H1 (cell line): ENCODE measurements at regions not wholly inside any gene's neighbourhood (a gene's known extent, or its start where the extent isn't known, plus 50 kb on each side); places are given as distances from the start of the nearest gene placed in this dataset.

Source experiments
- CTCF ChIA-PET: fragments of 300-600 bp; sonication (Branson Sonifier 250); formaldehyde crosslinking; loops from one replicate; lab custom pipeline; 2021; ENCODE audit not compliant: partially characterized antibody; lab: Charles Lee
- POLR2A ChIA-PET: fragments of 300-600 bp; sonication (Branson Sonifier 250); formaldehyde crosslinking; loops from one replicate; lab custom pipeline; 2021; ENCODE audit warnings: inconsistent platforms; ENCODE audit not compliant: partially characterized antibody; lab: Charles Lee
- DNase-seq, 2 experiments: peaks; one replicate each; pipeline versions ENCODE4 v3.0.0 to v3.0.0-alpha.2; 2010 to 2022; ENCODE audit warnings: low spot score in 2 of 2, low read depth in 1 of 2, mixed read lengths in 1 of 2
- FAIRE-seq: peaks from 2 replicates; lab custom pipeline; 2011; peaks lifted over from hg19 to GRCh38; lab: Jason Lieb, UNC
- H2AFZ ChIP-seq: 2 replicates; pipeline ENCODE4 v1.8.1; 2012; ENCODE audit warnings: low read length, inconsistent platforms
- H2AK5ac ChIP-seq: 2 replicates; pipeline ENCODE4 v1.6.1; 2013; ENCODE audit warnings: low read depth, low read length
- H2BK120ac ChIP-seq: replicated peaks from 2 replicates; pipeline ENCODE3; 2013; ENCODE audit warnings: low read depth, low read length, inconsistent platforms
- H2BK12ac ChIP-seq: 2 replicates; pipeline ENCODE4 v1.6.1; 2013; ENCODE audit warnings: low read depth, low read length
- H2BK15ac ChIP-seq: 2 replicates; pipeline ENCODE4 v1.6.1; 2013; ENCODE audit warnings: low read length
- H2BK20ac ChIP-seq: 2 replicates; pipeline ENCODE4 v1.6.1; 2013; ENCODE audit warnings: low read length
- H2BK5ac ChIP-seq: 2 replicates; pipeline ENCODE4 v1.6.1; 2013; ENCODE audit warnings: low read depth, low read length
- H3K14ac ChIP-seq: 2 replicates; pipeline ENCODE4 v1.6.1; 2013; ENCODE audit warnings: inconsistent platforms; ENCODE audit not compliant: insufficient read length
- H3K18ac ChIP-seq: 2 replicates; pipeline ENCODE4 v1.6.1; 2013; ENCODE audit warnings: low read length; ENCODE audit errors: extremely low read depth
- H3K23ac ChIP-seq: 2 replicates; pipeline ENCODE4 v1.6.1; 2013; ENCODE audit warnings: inconsistent platforms; ENCODE audit not compliant: insufficient read length
- H3K23me2 ChIP-seq: 2 replicates; pipeline ENCODE4 v1.6.1; 2013; ENCODE audit warnings: low read depth, low read length
- H3K27ac ChIP-seq: 2 replicates; pipeline ENCODE4 v1.6.1; 2011; ENCODE audit warnings: low read depth, low read length, inconsistent platforms
- H3K27me3 ChIP-seq, 4 experiments: replicated peaks in 1 of 4; 1 replicate in 1 of 4; 2 replicates in 3 of 4; pipeline versions ENCODE4 v1.6.1 to v1.8.1; 2011 to 2013; ENCODE audit warnings: low read length in 3 of 4, mild to moderate bottlenecking in 3 of 4, inconsistent platforms in 2 of 4, mixed read lengths in 2 of 4, moderate library complexity in 1 of 4; ENCODE audit not compliant: control insufficient read depth in 3 of 4, insufficient read depth in 3 of 4; ENCODE audit errors: extremely low read depth in 1 of 4
- H3K36me3 ChIP-seq, 4 experiments: 2 replicates each; pipeline versions ENCODE4 v1.6.1 to v1.8.1; 2011 to 2013; ENCODE audit warnings: mild to moderate bottlenecking in 4 of 4, low read length in 3 of 4, moderate library complexity in 2 of 4, control low read depth in 1 of 4, inconsistent platforms in 1 of 4; ENCODE audit not compliant: insufficient read depth in 4 of 4, control insufficient read depth in 2 of 4
- H3K4ac ChIP-seq: replicated peaks from 2 replicates; pipeline ENCODE3; 2013; ENCODE audit warnings: low read length, low read depth, mixed read lengths, inconsistent platforms; ENCODE audit not compliant: insufficient read length
- H3K4me1 ChIP-seq, 4 experiments: replicated peaks in 1 of 4; 1 replicate in 1 of 4; 2 replicates in 3 of 4; pipeline versions ENCODE4 v1.6.1 to v1.8.1; 2011 to 2013; ENCODE audit warnings: low read length in 3 of 4, inconsistent platforms in 2 of 4, mixed read lengths in 1 of 4; ENCODE audit not compliant: insufficient read depth in 4 of 4, control insufficient read depth in 3 of 4
- H3K4me2 ChIP-seq, 2 experiments: 2 replicates each; pipeline versions ENCODE4 v1.6.1 to v1.8.1; 2011 to 2013; ENCODE audit warnings: low read depth in 2 of 2, low read length in 2 of 2, control low read depth in 1 of 2, inconsistent platforms in 1 of 2, mild to moderate bottlenecking in 1 of 2; ENCODE audit not compliant: insufficient read depth in 1 of 2
- H3K4me3 ChIP-seq, 4 experiments: fragments of 200-600, 300-600 bp in 1 of 4; sonication (generic), shearing (Covaris generic), sonication (Bioruptor Twin) in 1 of 4; 2 replicates each; pipeline versions ENCODE4 v1.5.1 to v1.8.1; 2011 to 2016; ENCODE audit warnings: low read length in 4 of 4, low read depth in 3 of 4, control low read depth in 2 of 4, inconsistent platforms in 2 of 4, mild to moderate bottlenecking in 2 of 4, mixed read lengths in 1 of 4, moderate library complexity in 1 of 4; ENCODE audit not compliant: insufficient read depth in 2 of 4; ENCODE audit errors: extremely low read depth in 1 of 4
- H3K56ac ChIP-seq: replicated peaks from 2 replicates; pipeline ENCODE3; 2013; ENCODE audit warnings: low read depth, mild to moderate bottlenecking, mixed read lengths, low read length, inconsistent platforms; ENCODE audit not compliant: insufficient read length
- H3K79me1 ChIP-seq: 2 replicates; pipeline ENCODE4 v1.6.1; 2013; ENCODE audit warnings: low read depth, low read length, control low read depth
- H3K79me2 ChIP-seq, 2 experiments: 2 replicates each; pipeline versions ENCODE4 v1.6.1 to v1.8.1; 2012 to 2013; ENCODE audit warnings: low read length in 2 of 2, mild to moderate bottlenecking in 2 of 2, inconsistent platforms in 1 of 2; ENCODE audit not compliant: insufficient read depth in 2 of 2, control insufficient read depth in 1 of 2
- H3K9ac ChIP-seq, 4 experiments: replicated peaks in 1 of 4; 1 replicate in 1 of 4; 2 replicates in 3 of 4; pipeline versions ENCODE4 v1.6.1 to v1.8.1; 2011 to 2013; ENCODE audit warnings: low read depth in 3 of 4, low read length in 3 of 4, control low read depth in 2 of 4, mild to moderate bottlenecking in 2 of 4, moderate library complexity in 2 of 4, inconsistent platforms in 1 of 4; ENCODE audit errors: extremely low read depth in 1 of 4
- H3K9me3 ChIP-seq, 2 experiments: 2 replicates each; pipeline versions ENCODE4 v1.6.1 to v1.8.1; 2012 to 2013; ENCODE audit warnings: mild to moderate bottlenecking in 2 of 2, moderate library complexity in 2 of 2, control low read depth in 1 of 2, inconsistent platforms in 1 of 2, low read depth in 1 of 2, low read length in 1 of 2, mixed read lengths in 1 of 2; ENCODE audit not compliant: insufficient read depth in 2 of 2
- H4K20me1 ChIP-seq, 2 experiments: replicated peaks in 1 of 2; 2 replicates each; pipeline versions ENCODE3 to v1.8.1; 2011 to 2013; ENCODE audit warnings: inconsistent platforms in 2 of 2, low read length in 2 of 2, mild to moderate bottlenecking in 1 of 2; ENCODE audit not compliant: insufficient read depth in 2 of 2, control insufficient read depth in 1 of 2
- H4K5ac ChIP-seq: 2 replicates; pipeline ENCODE4 v1.6.1; 2013; ENCODE audit warnings: low read length, low read depth, mixed read lengths, inconsistent platforms; ENCODE audit not compliant: insufficient read length
- H4K8ac ChIP-seq: 2 replicates; pipeline ENCODE4 v1.8.0; 2013; ENCODE audit warnings: mild to moderate bottlenecking, moderate library complexity, low read length, inconsistent platforms; ENCODE audit not compliant: insufficient read depth; ENCODE audit errors: extremely low read depth
- H4K91ac ChIP-seq: replicated peaks from 2 replicates; pipeline ENCODE3; 2013; ENCODE audit warnings: low read length, mixed read lengths, inconsistent platforms; ENCODE audit not compliant: insufficient read length
- EP300 ChIP-seq, 2 experiments: IDR thresholded peaks; 1 replicate in 1 of 2; 2 replicates in 1 of 2; pipeline ENCODE4 v1.6.1; 2011 to 2012; ENCODE audit warnings: low read depth in 2 of 2, low read length in 2 of 2, mild to moderate bottlenecking in 2 of 2, borderline replicate concordance in 1 of 2, inconsistent platforms in 1 of 2, moderate library complexity in 1 of 2
- KDM5A ChIP-seq: fragments of 200-600 bp; IDR thresholded peaks from 2 replicates; pipeline ENCODE4 v1.7.1; 2012; ENCODE audit warnings: mild to moderate bottlenecking, low read length, inconsistent platforms, mixed read lengths
- NRF1 ChIP-seq: IDR thresholded peaks from 2 replicates; pipeline ENCODE4 v1.6.1; 2011; ENCODE audit warnings: mild to moderate bottlenecking, low read depth, low read length, improper control_type of control experiment
- RNF2 ChIP-seq: fragments of 200-900, 300-1000 bp; sonication (generic); IDR thresholded peaks from 2 replicates; pipeline ENCODE4 v1.7.1; 2016; ENCODE audit warnings: borderline replicate concordance, low read depth, mild to moderate bottlenecking, antibody characterized with exemption, low read length; ENCODE audit not compliant: poor library complexity, severe bottlenecking; ENCODE audit errors: missing control alignments
- TCF12 ChIP-seq: IDR thresholded peaks from 2 replicates; pipeline ENCODE4 v1.6.1; 2011; ENCODE audit warnings: low read depth, mild to moderate bottlenecking, low read length
- WGBS, 2 experiments: shearing (Covaris generic) in 1 of 2; methylation state at CpG; one replicate each; pipeline versions ENCODE4 v1.1.6 to v1.1.7; 2013 to 2015; ENCODE audit warnings: low lambda C conversion rate in 2 of 2, mixed read lengths in 2 of 2, inconsistent platforms in 1 of 2, low coverage in 1 of 2, missing lambda C conversion rate in 1 of 2; ENCODE audit not compliant: insufficient replicate concordance in 2 of 2, insufficient coverage in 1 of 2, insufficient read length in 1 of 2; ENCODE audit errors: extremely low coverage in 1 of 2, missing lambda C conversion rate in 1 of 2; 5-methylcytosine and 5-hydroxymethylcytosine counted together
- TF ChIP-seq, protein P1 (sequence below): IDR thresholded peaks from 2 replicates; pipeline ENCODE4 v1.6.1; 2011; ENCODE audit warnings: low read length, improper control_type of control experiment

DNA sequence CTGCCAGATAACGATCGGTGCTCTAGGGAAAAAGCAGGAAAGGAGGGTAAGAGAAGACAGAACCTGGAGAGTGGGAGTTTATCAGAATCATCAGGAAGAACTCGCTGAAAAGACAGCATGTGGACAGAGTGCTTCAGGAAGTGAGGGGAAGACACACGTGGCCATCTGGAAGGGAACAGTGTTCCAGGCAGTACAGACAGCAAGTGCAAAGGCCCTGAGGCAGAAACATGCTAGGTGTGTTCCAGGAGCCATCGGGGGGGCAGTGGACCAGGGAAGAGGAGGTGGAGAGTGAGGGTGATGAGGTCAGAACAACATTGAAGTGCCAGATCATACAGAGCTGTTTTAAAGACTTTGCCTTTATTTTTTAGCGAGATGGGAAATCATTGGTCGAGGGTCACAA is 354.3 kb upstream of the CNR1 start:
- no peak overlapping the region for H3K4me2 ChIP-seq
- no peaks in the 10 kb centered on the region for H4K20me1 ChIP-seq
- no peak overlapping the region for H3K4ac ChIP-seq
- H3K27ac ChIP-seq, result no peak overlapping the region
- no peak overlapping the region for H3K14ac ChIP-seq
- no peak overlapping the region for H4K91ac ChIP-seq
- H3K56ac ChIP-seq, result no peak overlapping the region
- CTCF ChIA-PET, result no interaction called here
- H2BK15ac ChIP-seq, result no peak overlapping the region
- WGBS, 2 experiments, result 91% methylated on average over 7 of the region's 7 CpGs; no CpG with 5 or more reads in 1 of the 2 experiments
- H3K4me3 ChIP-seq, result no peak overlapping the region
- 0 out of 2 replicates have a peak overlapping the region, but pooled peaks have one; percentile 43 for H2BK20ac ChIP-seq
- TF ChIP-seq KDM5A (no peak), RNF2 (no peak), NRF1 (no peak), EP300 (IDR thresholded peaks at IDR 0.05; ENCODE audit: borderline replicate concordance in 1 of 2, low read depth in 2 of 2, low read length in 2 of 2) (no peak), TCF12 (no peak)
- TF ChIP-seq, protein P1, sequence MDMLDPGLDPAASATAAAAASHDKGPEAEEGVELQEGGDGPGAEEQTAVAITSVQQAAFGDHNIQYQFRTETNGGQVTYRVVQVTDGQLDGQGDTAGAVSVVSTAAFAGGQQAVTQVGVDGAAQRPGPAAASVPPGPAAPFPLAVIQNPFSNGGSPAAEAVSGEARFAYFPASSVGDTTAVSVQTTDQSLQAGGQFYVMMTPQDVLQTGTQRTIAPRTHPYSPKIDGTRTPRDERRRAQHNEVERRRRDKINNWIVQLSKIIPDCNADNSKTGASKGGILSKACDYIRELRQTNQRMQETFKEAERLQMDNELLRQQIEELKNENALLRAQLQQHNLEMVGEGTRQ, result no peak
- TF ChIP-seq, all 59 proteins: peak for 0
- Histone ChIP-seq H2BK120ac (no peak overlapping the region), H2AK5ac (no peak overlapping the region), H3K79me1 (no peaks in the 10 kb centered on the region), H3K23ac (no peak overlapping the region), H2AFZ (no peak overlapping the region), H3K4me1 (peaks cover 0 to 4% (median 0%) of the 10 kb centered on the region in 4 experiments; a peak in 1 of 7 replicates), H4K5ac (no peak overlapping the region), H4K8ac (no peak overlapping the region), H2BK5ac (no peak overlapping the region), H3K9ac (no peak overlapping the region), H3K36me3 (no peaks in the 10 kb centered on the region), H3K79me2 (no peaks in the 10 kb centered on the region), H3K9me3 (no peaks in the 10 kb centered on the region), H3K27me3 (no peaks in the 10 kb centered on the region), H3K23me2 (no peaks in the 10 kb centered on the region), H2BK12ac (no peak overlapping the region), H3K18ac (no peak overlapping the region)
- FAIRE-seq, result no peak
- DNase-seq, result no peak
- POLR2A ChIA-PET, result no interaction called here
